ENCODE measurements at regions not wholly inside any gene's neighbourhood (a gene's known extent, or its start where the extent isn't known, plus 50 kb on each side); places are given as distances from the start of the nearest gene placed in this dataset.

- Histone ChIP-seq H3K27me3 (replicated peaks; ENCODE audit: control insufficient read depth, insufficient read depth, low read length) (peaks cover 6% of the 10 kb centered on the region), H3K4me3 (replicated peaks; ENCODE audit: low read depth, low read length) (no peak overlapping the region), H3K36me3 (ENCODE audit: control insufficient read depth, insufficient read depth, low read length) (no peaks in the 10 kb centered on the region)
- TF ChIP-seq, protein P1, sequence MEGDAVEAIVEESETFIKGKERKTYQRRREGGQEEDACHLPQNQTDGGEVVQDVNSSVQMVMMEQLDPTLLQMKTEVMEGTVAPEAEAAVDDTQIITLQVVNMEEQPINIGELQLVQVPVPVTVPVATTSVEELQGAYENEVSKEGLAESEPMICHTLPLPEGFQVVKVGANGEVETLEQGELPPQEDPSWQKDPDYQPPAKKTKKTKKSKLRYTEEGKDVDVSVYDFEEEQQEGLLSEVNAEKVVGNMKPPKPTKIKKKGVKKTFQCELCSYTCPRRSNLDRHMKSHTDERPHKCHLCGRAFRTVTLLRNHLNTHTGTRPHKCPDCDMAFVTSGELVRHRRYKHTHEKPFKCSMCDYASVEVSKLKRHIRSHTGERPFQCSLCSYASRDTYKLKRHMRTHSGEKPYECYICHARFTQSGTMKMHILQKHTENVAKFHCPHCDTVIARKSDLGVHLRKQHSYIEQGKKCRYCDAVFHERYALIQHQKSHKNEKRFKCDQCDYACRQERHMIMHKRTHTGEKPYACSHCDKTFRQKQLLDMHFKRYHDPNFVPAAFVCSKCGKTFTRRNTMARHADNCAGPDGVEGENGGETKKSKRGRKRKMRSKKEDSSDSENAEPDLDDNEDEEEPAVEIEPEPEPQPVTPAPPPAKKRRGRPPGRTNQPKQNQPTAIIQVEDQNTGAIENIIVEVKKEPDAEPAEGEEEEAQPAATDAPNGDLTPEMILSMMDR (IDR thresholded peaks at IDR 0.05; ENCODE audit: insufficient read depth, low read length, poor library complexity, severe bottlenecking) = no peak
- no peak for DNase-seq (ENCODE audit: extremely low read depth, insufficient read length)
Observed at GRCh38 chr11:115660030-115660805, 156.0 kb upstream of the CADM1 start.

DNA sequence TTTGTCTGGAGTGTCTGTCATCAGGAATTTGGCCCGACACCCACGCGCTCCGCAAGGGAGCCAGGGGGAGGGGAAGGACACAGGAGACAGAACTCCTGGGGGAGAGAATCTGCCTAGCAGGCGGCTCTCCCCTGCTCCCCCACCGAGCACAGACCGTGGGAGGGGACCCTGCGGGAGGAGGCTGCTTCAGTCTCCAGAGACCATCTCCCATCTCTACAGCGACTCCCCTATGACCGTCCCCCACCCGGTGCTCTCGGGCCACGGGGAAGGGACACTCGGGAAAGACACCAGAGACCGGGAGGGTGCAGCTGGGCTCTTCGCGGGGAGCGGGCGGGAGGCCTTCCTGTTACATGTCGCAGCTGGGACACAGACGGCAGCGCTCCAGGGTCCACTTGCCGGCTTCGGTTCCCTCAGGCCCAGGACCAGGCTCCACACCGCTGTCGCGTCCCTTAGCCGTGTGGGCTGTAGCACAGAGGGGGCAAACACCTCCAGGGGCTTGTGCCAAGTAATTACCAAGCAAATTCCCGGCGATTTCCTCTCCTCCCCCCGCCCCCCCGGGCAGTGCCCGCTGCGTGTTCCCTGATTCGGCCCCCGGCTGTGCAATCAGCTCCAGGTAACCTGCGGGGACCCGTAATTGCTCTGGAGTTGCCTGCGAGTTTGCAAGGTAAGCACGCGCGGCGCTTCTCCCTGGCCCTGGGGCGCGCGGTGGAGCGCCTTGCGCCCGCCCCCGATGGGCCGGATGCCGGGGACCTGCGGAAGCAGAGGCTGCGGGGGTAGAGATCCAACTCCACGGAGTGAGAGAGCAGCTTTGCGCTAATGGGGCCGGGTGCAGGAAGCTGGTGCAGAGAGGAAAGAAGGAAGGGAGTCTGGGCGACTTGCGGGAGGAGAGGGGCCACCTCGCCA is 155.1 kb upstream of the CADM1 start:
- no peak overlapping the region for H3K4me3 ChIP-seq (replicated peaks; ENCODE audit: low read depth, low read length)
- TF ChIP-seq, protein P1 (IDR thresholded peaks at IDR 0.05; ENCODE audit: insufficient read depth, low read length, poor library complexity, severe bottlenecking) = no peak
- peaks cover 6% of the 10 kb centered on the region for H3K27me3 ChIP-seq (replicated peaks; ENCODE audit: control insufficient read depth, insufficient read depth, low read length)

DNA sequence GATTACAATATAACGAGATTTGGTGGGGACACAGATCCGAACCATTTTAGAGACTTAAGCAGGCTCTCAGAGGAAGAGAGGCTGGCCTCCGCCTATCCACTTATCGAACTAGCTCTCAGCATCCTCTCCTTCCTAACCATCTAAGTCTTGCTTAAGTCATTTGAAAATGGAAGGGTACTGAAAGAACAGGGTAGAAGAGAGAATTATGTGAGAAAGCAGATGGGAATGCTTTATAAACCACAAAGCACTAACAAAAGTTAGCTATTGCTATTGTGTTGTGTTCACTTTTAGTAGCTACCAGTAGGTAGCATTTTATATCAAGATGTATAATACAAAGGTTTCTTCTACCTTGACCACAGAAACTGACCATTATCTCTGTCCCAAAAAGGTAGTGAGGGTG is 153.4 kb upstream of the CADM1 start:
- DNase-seq (ENCODE audit: extremely low read depth, insufficient read length) = no peak

More for the DNA sequence above, 155.1 kb upstream of the CADM1 start:
- no peaks in the 10 kb centered on the region for H3K36me3 ChIP-seq (ENCODE audit: control insufficient read depth, insufficient read depth, low read length)
- DNase-seq (ENCODE audit: extremely low read depth, insufficient read length) = peak; percentile 9

DNA sequence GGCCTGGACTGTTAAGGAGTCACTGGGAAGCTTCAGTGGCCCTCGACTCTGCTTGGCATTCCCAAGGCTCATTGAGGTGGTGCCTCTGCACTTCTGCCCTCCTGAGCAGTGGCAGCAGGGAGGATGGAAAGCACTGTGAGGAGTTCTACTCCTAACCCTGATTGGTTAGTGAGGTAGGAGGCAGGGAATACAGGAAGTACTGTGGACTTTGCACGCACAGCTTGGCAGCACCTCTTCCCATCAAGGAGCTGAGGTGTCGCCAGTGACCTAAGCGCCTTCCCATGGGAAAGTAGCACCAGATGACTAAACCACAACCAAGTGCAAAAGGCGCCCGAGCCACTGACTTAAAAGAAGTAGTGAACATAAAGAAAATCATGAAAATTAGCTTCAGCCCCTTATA is 152.5 kb upstream of the CADM1 start:
- Histone ChIP-seq H3K27me3 (replicated peaks; ENCODE audit: control insufficient read depth, insufficient read depth, low read length) (peaks cover 4% of the 10 kb centered on the region), H3K4me3 (replicated peaks; ENCODE audit: low read depth, low read length) (no peak overlapping the region), H3K36me3 (ENCODE audit: control insufficient read depth, insufficient read depth, low read length) (no peaks in the 10 kb centered on the region)
- no peak for DNase-seq (ENCODE audit: extremely low read depth, insufficient read length)
- TF ChIP-seq, protein P1 (IDR thresholded peaks at IDR 0.05; ENCODE audit: insufficient read depth, low read length, poor library complexity, severe bottlenecking) = no peak

More for the DNA sequence above, 153.4 kb upstream of the CADM1 start:
- Histone ChIP-seq H3K4me3 (replicated peaks; ENCODE audit: low read depth, low read length) (no peak overlapping the region), H3K36me3 (ENCODE audit: control insufficient read depth, insufficient read depth, low read length) (no peaks in the 10 kb centered on the region), H3K27me3 (replicated peaks; ENCODE audit: control insufficient read depth, insufficient read depth, low read length) (peaks cover 6% of the 10 kb centered on the region)
- TF ChIP-seq, protein P1 (IDR thresholded peaks at IDR 0.05; ENCODE audit: insufficient read depth, low read length, poor library complexity, severe bottlenecking) = no peak

GRCh38 chr11:115656041-115656440 is 151.8 kb upstream of the CADM1 start:
- no peak for DNase-seq (ENCODE audit: extremely low read depth, insufficient read length)
- no peak overlapping the region for H3K4me3 ChIP-seq (replicated peaks; ENCODE audit: low read depth, low read length)

More at GRCh38 chr11:115656041-115656440, 151.8 kb upstream of the CADM1 start:
- H3K36me3 ChIP-seq (ENCODE audit: control insufficient read depth, insufficient read depth, low read length) = no peaks in the 10 kb centered on the region
- peaks cover 4% of the 10 kb centered on the region for H3K27me3 ChIP-seq (replicated peaks; ENCODE audit: control insufficient read depth, insufficient read depth, low read length)
- TF ChIP-seq, protein P1 (IDR thresholded peaks at IDR 0.05; ENCODE audit: insufficient read depth, low read length, poor library complexity, severe bottlenecking) = no peak
